ENCODE measurements at regions not wholly inside any gene's neighbourhood (a gene's known extent, or its start where the extent isn't known, plus 50 kb on each side); places are given as distances from the start of the nearest gene placed in this dataset.

- DNase-seq: no peak
These were observed 51.1 kb downstream of the HYCC1 start for GRCh38 chr7:22962775-22963350.

GRCh38 chr7:22958742-22959141, 55.2 kb downstream of the HYCC1 start:
- no peak for DNase-seq

- no peak for DNase-seq
These were observed 59.7 kb downstream of the HYCC1 start for GRCh38 chr7:22954251-22954650.

- DNase-seq: no peak
These were observed 61.5 kb downstream of the HYCC1 start for GRCh38 chr7:22952306-22953015.

GRCh38 chr7:22949944-22950343, 64.0 kb downstream of the HYCC1 start:
- DNase-seq: no peak

- no peak for DNase-seq
These were observed 64.7 kb downstream of the HYCC1 start for GRCh38 chr7:22949221-22949620.

- no peak for DNase-seq
These were observed 65.2 kb downstream of the HYCC1 start for GRCh38 chr7:22948770-22949169.

GRCh38 chr7:22945584-22945983, 68.3 kb downstream of the HYCC1 start:
- DNase-seq: peak in 2 of 3 donors; percentile 12 to 40

GRCh38 chr7:22944510-22944909, 69.4 kb downstream of the HYCC1 start:
- DNase-seq: peak in 1 of 3 donors; percentile 49

GRCh38 chr7:22944022-22944421, 69.9 kb downstream of the HYCC1 start:
- peak; percentile 44 to 75 (median 68) for DNase-seq

- no peak for DNase-seq
These were observed 71.7 kb downstream of the HYCC1 start for GRCh38 chr7:22942191-22942590.

GRCh38 chr7:22939842-22940241, 74.1 kb downstream of the HYCC1 start:
- DNase-seq: no peak

GRCh38 chr7:22937946-22938345, 76.0 kb downstream of the HYCC1 start:
- no peak for DNase-seq

GRCh38 chr7:22936246-22936645, 77.7 kb downstream of the HYCC1 start:
- no peak for DNase-seq

- DNase-seq: peak in 1 of 3 donors; percentile 25
These were observed 78.7 kb downstream of the HYCC1 start for GRCh38 chr7:22935269-22935668.

GRCh38 chr7:22934473-22935065, 79.4 kb downstream of the HYCC1 start:
- peak in 1 of 3 donors; percentile 12 for DNase-seq

GRCh38 chr7:22934023-22934422, 79.9 kb downstream of the HYCC1 start:
- DNase-seq: no peak

- DNase-seq: no peak
These were observed 81.0 kb downstream of the HYCC1 start for GRCh38 chr7:22932896-22933295.

- no peak for DNase-seq
These were observed 82.9 kb downstream of the HYCC1 start for GRCh38 chr7:22931011-22931410.

GRCh38 chr7:22922307-22922706, 91.6 kb downstream of the HYCC1 start:
- no peak for DNase-seq

- DNase-seq: no peak
These were observed 92.4 kb downstream of the HYCC1 start for GRCh38 chr7:22921386-22922086.

- no peak for DNase-seq
These were observed 93.3 kb downstream of the HYCC1 start for GRCh38 chr7:22920672-22921071.

GRCh38 chr7:22913158-22913557, 90.5 kb upstream of the TOMM7 start:
- DNase-seq: no peak
